Renal pelvis (tissue), 1 donor: ENCODE measurements at regions not wholly inside any gene's neighbourhood (a gene's known extent, or its start where the extent isn't known, plus 50 kb on each side); places are given as distances from the start of the nearest gene placed in this dataset.
"Not testable (repeated sequence)": the region's sequence is repeated elsewhere in the genome, so short reads cannot be mapped to it uniquely, and the experiment has no call there.

Experiments
- DNase-seq: peaks from one replicate; pipeline ENCODE4 v3.0.0-alpha.2; 2013

GRCh38 chr6:63014290-63014689 lies 197.0 kb upstream of the FKBP1C start:
- no peak for DNase-seq

- DNase-seq: no peak
These were observed 188.6 kb upstream of the FKBP1C start for GRCh38 chr6:63022631-63023030.

GRCh38 chr6:63023726-63024125 lies 187.5 kb upstream of the FKBP1C start:
- DNase-seq: no peak

- no peak for DNase-seq
These were observed 162.1 kb upstream of the FKBP1C start for GRCh38 chr6:63049216-63049615.

- not testable (repeated sequence) for DNase-seq
These were observed 158.1 kb upstream of the FKBP1C start for GRCh38 chr6:63053206-63053605.

GRCh38 chr6:63058601-63059000 lies 152.7 kb upstream of the FKBP1C start:
- DNase-seq: no peak

GRCh38 chr6:63063631-63064271 lies 147.5 kb upstream of the FKBP1C start:
- DNase-seq: no peak

- DNase-seq: no peak
These were observed 145.1 kb upstream of the FKBP1C start for GRCh38 chr6:63066055-63066704.

GRCh38 chr6:63094947-63095346 lies 116.3 kb upstream of the FKBP1C start:
- no peak for DNase-seq

GRCh38 chr6:63097222-63097621 lies 114.0 kb upstream of the FKBP1C start:
- no peak for DNase-seq

- no peak for DNase-seq
These were observed 112.5 kb upstream of the FKBP1C start for GRCh38 chr6:63098789-63099188.

GRCh38 chr6:63099772-63100459 lies 111.4 kb upstream of the FKBP1C start:
- DNase-seq: no peak

GRCh38 chr6:63114610-63115211 lies 96.6 kb upstream of the FKBP1C start:
- DNase-seq: no peak

- no peak for DNase-seq
These were observed 90.1 kb upstream of the FKBP1C start for GRCh38 chr6:63121166-63121565.

- DNase-seq: no peak
These were observed 71.2 kb upstream of the FKBP1C start for GRCh38 chr6:63140114-63140513.

GRCh38 chr6:63140692-63141318 lies 70.5 kb upstream of the FKBP1C start:
- no peak for DNase-seq

GRCh38 chr6:63149730-63150129 lies 61.5 kb upstream of the FKBP1C start:
- DNase-seq: no peak

GRCh38 chr6:63154535-63154934 lies 56.7 kb upstream of the FKBP1C start:
- no peak for DNase-seq
